HEK293T (cell line): ENCODE measurements at regions not wholly inside any gene's neighbourhood (a gene's known extent, or its start where the extent isn't known, plus 50 kb on each side); places are given as distances from the start of the nearest gene placed in this dataset.
"Not testable (repeated sequence)": the region's sequence is repeated elsewhere in the genome, so short reads cannot be mapped to it uniquely, and the experiment has no call there.

ENCODE experiments used
- CTCF ChIA-PET: fragments of 350-600 bp; formaldehyde crosslinking; extraction: SDS; loops from one replicate; lab custom pipeline; 2021; ENCODE audit warnings: antibody characterized with exemption, inconsistent platforms; lab: Yijun Ruan, JAX
- POLR2A ChIA-PET: fragments of 350-600 bp; formaldehyde crosslinking; extraction: SDS; loops from one replicate; lab custom pipeline; 2020; ENCODE audit warnings: antibody characterized with exemption, inconsistent platforms; lab: Yijun Ruan, JAX
- DNase-seq: peaks from one replicate; pipeline ENCODE4 v3.0.0; 2012; ENCODE audit warnings: mixed read lengths; ENCODE audit errors: extremely low spot score
- ARNT ChIP-seq: fragments of 450-650 bp; IDR thresholded peaks from 2 replicates; pipeline ENCODE4 v1.6.1; 2017; ENCODE audit warnings: mild to moderate bottlenecking
- BHLHE40 ChIP-seq: fragments of 450-650 bp; IDR thresholded peaks from 2 replicates; pipeline ENCODE4 v1.6.1; 2016; ENCODE audit warnings: mild to moderate bottlenecking, moderate library complexity, borderline replicate concordance
- CTBP1 ChIP-seq: fragments of 450-650 bp; IDR thresholded peaks from 2 replicates; pipeline ENCODE4 v1.6.1; 2016; ENCODE audit warnings: borderline replicate concordance
- ELF4 ChIP-seq: fragments of 450-650 bp; IDR thresholded peaks from 2 replicates; pipeline ENCODE4 v1.6.1; 2017; ENCODE audit warnings: antibody characterized with exemption
- FOXA1 ChIP-seq: fragments of 450-650 bp; IDR thresholded peaks from 2 replicates; pipeline ENCODE4 v1.6.1; 2016; ENCODE audit warnings: mild to moderate bottlenecking
- FOXK2 ChIP-seq: fragments of 450-650 bp; IDR thresholded peaks from 2 replicates; pipeline ENCODE4 v1.6.1; 2016; ENCODE audit warnings: mild to moderate bottlenecking
- FOXM1 ChIP-seq: fragments of 450-650 bp; IDR thresholded peaks from 2 replicates; pipeline ENCODE4 v1.6.1; 2017; ENCODE audit warnings: mild to moderate bottlenecking, borderline replicate concordance
- HDGF ChIP-seq: fragments of 450-650 bp; IDR thresholded peaks from 2 replicates; pipeline ENCODE4 v1.6.1; 2017; ENCODE audit warnings: antibody characterized with exemption, borderline replicate concordance
- L3MBTL2 ChIP-seq: fragments of 450-650 bp; conservative IDR thresholded peaks from 2 replicates; pipeline ENCODE4 v1.6.1; 2016; ENCODE audit warnings: mild to moderate bottlenecking
- LEF1 ChIP-seq: fragments of 450-650 bp; IDR thresholded peaks from 2 replicates; pipeline ENCODE4 v1.6.1; 2017; ENCODE audit warnings: mild to moderate bottlenecking, borderline replicate concordance
- NFRKB ChIP-seq: fragments of 450-650 bp; IDR thresholded peaks from 2 replicates; pipeline ENCODE4 v1.6.1; 2016; ENCODE audit warnings: mild to moderate bottlenecking, moderate library complexity
- PKNOX1 ChIP-seq: fragments of 450-650 bp; IDR thresholded peaks from 2 replicates; pipeline ENCODE4 v1.6.1; 2016
- SP1 ChIP-seq: fragments of 450-650 bp; IDR thresholded peaks from 2 replicates; pipeline ENCODE4 v1.6.1; 2017
- SUZ12 ChIP-seq: fragments of 450-650 bp; IDR thresholded peaks from 2 replicates; pipeline ENCODE4 v1.6.1; 2016; ENCODE audit warnings: mild to moderate bottlenecking
- TARDBP ChIP-seq: fragments of 450-650 bp; IDR thresholded peaks from 2 replicates; pipeline ENCODE4 v1.6.1; 2016
- ZNF384 ChIP-seq: fragments of 450-650 bp; IDR thresholded peaks from 2 replicates; pipeline ENCODE4 v1.6.1; 2016

- DNase-seq = no peak
- POLR2A ChIA-PET = no interaction called here
- CTCF ChIA-PET = no interaction called here
Measured at GRCh38 chr15:20652914-20653313, 111.3 kb upstream of the GOLGA6L6 start.

GRCh38 chr15:20648402-20648975 is 106.9 kb upstream of the GOLGA6L6 start:
- CTCF ChIA-PET, POLR2A ChIA-PET, DNase-seq: not testable (repeated sequence)

More at GRCh38 chr15:20652914-20653313, 111.3 kb upstream of the GOLGA6L6 start:
- no peak for TF ChIP-seq NFRKB
- TF ChIP-seq ZNF384 = no peak
- TF ChIP-seq LEF1 = no peak
- TF ChIP-seq PKNOX1 = no peak
- TF ChIP-seq ELF4 = no peak
- TF ChIP-seq HDGF = no peak
- no peak for TF ChIP-seq SP1
- TF ChIP-seq FOXM1 = no peak
- TF ChIP-seq TARDBP = no peak
- TF ChIP-seq SUZ12 = no peak
- no peak for TF ChIP-seq L3MBTL2
- TF ChIP-seq BHLHE40 = no peak
- TF ChIP-seq CTBP1 = no peak
- no peak for TF ChIP-seq FOXA1
- no peak for TF ChIP-seq FOXK2
- no peak for TF ChIP-seq ARNT

DNA sequence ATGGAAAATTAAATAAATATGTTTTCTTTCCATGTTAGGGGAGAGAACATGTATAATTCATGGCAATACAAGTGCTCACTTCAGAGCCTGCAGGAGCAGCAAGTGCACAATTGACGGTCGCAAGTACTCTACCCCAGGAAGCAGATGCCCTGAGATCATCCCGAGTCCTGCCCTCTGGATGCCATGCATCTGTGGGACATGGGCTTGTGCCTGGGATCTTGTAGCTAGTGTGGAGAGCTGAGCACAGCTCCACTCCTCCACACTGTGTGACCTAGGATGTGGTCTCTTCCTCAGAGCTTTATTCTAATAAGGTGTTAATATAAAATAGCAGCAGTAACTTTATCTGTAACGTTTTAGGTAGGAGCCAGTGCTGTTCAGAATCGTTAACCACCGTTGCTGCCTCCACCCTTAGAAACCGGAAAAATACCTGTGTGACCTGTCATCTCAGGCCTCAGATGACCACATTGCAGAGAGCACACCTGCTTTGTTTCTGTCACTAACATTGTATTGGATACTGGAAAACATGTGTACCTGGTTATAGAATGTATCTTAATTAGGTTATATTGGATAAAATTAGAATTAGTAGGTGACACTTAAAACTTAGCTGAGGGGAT is 105.0 kb upstream of the GOLGA6L6 start:
- DNase-seq = no peak
- POLR2A ChIA-PET = no interaction called here
- TF ChIP-seq PKNOX1 (no peak), NFRKB (no peak), BHLHE40 (no peak), CTBP1 (no peak), HDGF (no peak), FOXA1 (no peak), ELF4 (no peak), LEF1 (no peak), L3MBTL2 (no peak), TARDBP (no peak), FOXM1 (no peak), ZNF384 (no peak), SP1 (no peak), ARNT (no peak), SUZ12 (no peak), FOXK2 (no peak)
- CTCF ChIA-PET = no interaction called here

DNA sequence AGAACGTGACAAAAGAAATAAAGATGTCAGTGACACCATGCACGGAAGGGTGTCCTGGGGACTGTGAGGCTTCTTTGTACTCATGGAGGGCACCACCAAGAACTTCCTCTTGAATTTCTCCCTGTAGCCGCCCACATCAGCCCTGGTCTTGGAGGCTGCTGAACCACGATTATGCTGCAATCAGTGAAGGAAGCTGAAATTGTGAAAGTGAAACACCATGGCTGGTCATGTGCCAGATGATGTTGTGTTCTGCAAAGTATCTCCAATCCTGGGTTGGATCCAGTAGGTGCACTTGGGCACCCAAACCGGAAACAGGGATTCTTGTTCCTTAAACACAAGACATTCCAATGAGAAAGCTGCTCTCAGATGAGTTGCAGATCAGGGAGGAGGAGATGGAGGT is 104.4 kb upstream of the GOLGA6L6 start:
- ChIA-PET POLR2A (no interaction called here), CTCF (interaction anchor here (0.6 kb wide), 1 partner anchor 12 kb away, joined by 3 read pairs; no protein-coding TSS in a partner anchor)
- no peak for DNase-seq
- TF ChIP-seq FOXA1 = no peak
- no peak for TF ChIP-seq ELF4
- no peak for TF ChIP-seq PKNOX1
- no peak for TF ChIP-seq BHLHE40
- TF ChIP-seq SUZ12 = no peak
- no peak for TF ChIP-seq LEF1
- TF ChIP-seq SP1 = no peak
- TF ChIP-seq ZNF384 = no peak
- TF ChIP-seq CTBP1 = no peak
- TF ChIP-seq FOXM1 = no peak
- no peak for TF ChIP-seq NFRKB
- no peak for TF ChIP-seq FOXK2
- no peak for TF ChIP-seq HDGF
- TF ChIP-seq TARDBP = no peak
- TF ChIP-seq L3MBTL2 = no peak
- no peak for TF ChIP-seq ARNT

DNA sequence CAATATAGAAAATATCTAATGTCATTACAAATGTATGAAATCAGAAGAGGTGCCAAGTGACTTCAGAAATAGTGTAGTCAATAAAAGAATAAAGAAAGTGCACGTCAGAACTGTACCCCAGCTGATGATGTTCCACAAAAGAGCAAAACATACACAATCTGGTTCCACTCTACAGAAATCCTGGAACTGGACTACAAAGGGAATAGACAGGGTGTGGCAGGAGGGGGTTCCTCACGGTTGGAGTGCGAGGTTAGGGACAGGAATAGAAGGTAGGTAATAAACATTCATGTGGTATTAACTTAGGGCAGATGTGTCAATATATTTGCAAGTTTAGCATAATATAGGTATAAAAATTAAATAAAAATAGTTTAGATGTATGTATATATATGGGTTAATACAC is 103.3 kb upstream of the GOLGA6L6 start:
- CTCF ChIA-PET = no interaction called here

More for the DNA sequence above, 103.3 kb upstream of the GOLGA6L6 start:
- DNase-seq = no peak
- TF ChIP-seq FOXA1 (no peak), FOXK2 (no peak), TARDBP (no peak), CTBP1 (no peak), ZNF384 (no peak), PKNOX1 (no peak), ELF4 (no peak)
- POLR2A ChIA-PET = no interaction called here
